Adrenal gland (tissue), 9 donors: ENCODE measurements at regions not wholly inside any gene's neighbourhood (a gene's known extent, or its start where the extent isn't known, plus 50 kb on each side); places are given as distances from the start of the nearest gene placed in this dataset.

Experiments
- DNase-seq, 7 donors: peaks; one replicate each; pipeline ENCODE4 v3.0.0-alpha.2; 2019 to 2020
- H3K27ac ChIP-seq, 5 donors: fragments of 200-600 bp; sonication (generic) in 4 of 5; 1 replicate in 3 of 5; 2 replicates in 2 of 5; pipeline versions ENCODE4 v1.5.1 to v1.8.0; 2016 to 2020; ENCODE audit warnings: mild to moderate bottlenecking in 1 of 5
- H3K27me3 ChIP-seq: fragments of 200-600 bp; 2 replicates; pipeline ENCODE4 v1.8.0; 2021
- H3K36me3 ChIP-seq, 2 donors: fragments of 200-600 bp; replicated peaks in 1 of 2; 1 replicate in 1 of 2; 2 replicates in 1 of 2; pipeline versions ENCODE4 v1.5.1 to v1.8.0; 2018 to 2022
- H3K4me1 ChIP-seq, 2 donors: fragments of 200-600 bp; replicated peaks in 1 of 2; 1 replicate in 1 of 2; 2 replicates in 1 of 2; pipeline versions ENCODE4 v1.5.1 to v1.8.0; 2018 to 2021
- H3K4me3 ChIP-seq, 4 donors: fragments of 200-600 bp; sonication (generic) in 3 of 4; one replicate each; pipeline ENCODE4 v1.5.1; 2016 to 2018
- H3K9me3 ChIP-seq, 3 donors: fragments of 200-600 bp; sonication (generic) in 1 of 3; replicated peaks in 1 of 3; 1 replicate in 2 of 3; 2 replicates in 1 of 3; pipeline versions ENCODE4 v1.5.1 to v1.8.0; 2016 to 2021
- CTCF ChIP-seq, 6 experiments: fragments of 450-650 bp in 4 of 6; fragments of 200-600 bp in 2 of 6; sonication (generic) in 1 of 6; IDR thresholded peaks; 1 replicate in 5 of 6; 2 replicates in 1 of 6; pipeline versions ENCODE4 v1.5.1 to v1.8.0; 2016 to 2021; ENCODE audit warnings: antibody characterized with exemption in 6 of 6, mild to moderate bottlenecking in 2 of 6, moderate library complexity in 1 of 6
- POLR2A ChIP-seq, 2 donors: fragments of 450-650 bp; IDR thresholded peaks; one replicate each; pipeline ENCODE4 v1.6.1; 2017; ENCODE audit warnings: antibody characterized with exemption in 2 of 2, mild to moderate bottlenecking in 2 of 2, moderate library complexity in 1 of 2
- WGBS, 4 donors: extraction: QIAGEN DNeasy Blood & Tissue Kit in 2 of 4; methylation state at CpG; one replicate each; pipeline versions ENCODE4 v1.1.5 to v1.1.7; 2013 to 2017; 5-methylcytosine and 5-hydroxymethylcytosine counted together
- intact Hi-C, 2 donors: fragments of 100-400 bp; cut with DNase I; formaldehyde crosslinking; loops; one replicate each; pipeline versions ENCODE4 v1.14.1 to v1.15.0; 2022 to 2023
- donor health status: healthy with polysubstance abuse.
- donor health status: Bipolar disorder and iron deficiency.
- donor health status: DM: yes; HTN: yes; CAD: no.
- donor health status: DM: no; HTN: no; CAD: no.
- donor health status: DM: no; HTN: no; CAD: no.

- 72 to 79% (median 77%) methylated on average over 6 of the region's 6 CpGs for whole genome bisulfite sequencing, 4 donors
These were observed 210.0 kb downstream of the IRS2 start for GRCh38 chr13:109576331-109576813.

GRCh38 chr13:109575821-109576220 is 210.6 kb downstream of the IRS2 start:
- no peaks in the 10 kb centered on the region for H3K9me3 ChIP-seq
- H3K27me3 ChIP-seq = no peaks in the 10 kb centered on the region
- H3K36me3 ChIP-seq = no peaks in the 10 kb centered on the region
- DNase-seq = no peak
- TF ChIP-seq CTCF (IDR thresholded peaks at IDR 0.05) = no peak
- TF ChIP-seq POLR2A (IDR thresholded peaks at IDR 0.05) = no peak
- no peaks in the 10 kb centered on the region for H3K4me1 ChIP-seq
- no peak overlapping the region for H3K27ac ChIP-seq
- no peak overlapping the region for H3K4me3 ChIP-seq
- intact Hi-C loops = no loop called here
- WGBS, 4 donors = 81 to 98% (median 94%) methylated on average over 3 of the region's 3 CpGs

More at GRCh38 chr13:109576331-109576813, 210.0 kb downstream of the IRS2 start:
- H3K27me3 ChIP-seq = no peaks in the 10 kb centered on the region
- H3K9me3 ChIP-seq = no peaks in the 10 kb centered on the region
- no peak overlapping the region for H3K27ac ChIP-seq
- intact Hi-C loops = no loop called here
- H3K36me3 ChIP-seq = no peaks in the 10 kb centered on the region
- no peak for DNase-seq
- no peak overlapping the region for H3K4me3 ChIP-seq
- TF ChIP-seq POLR2A (IDR thresholded peaks at IDR 0.05) (no peak), CTCF (IDR thresholded peaks at IDR 0.05) (no peak)
- no peaks in the 10 kb centered on the region for H3K4me1 ChIP-seq

- Histone ChIP-seq H3K36me3 (no peaks in the 10 kb centered on the region), H3K27ac (no peak overlapping the region), H3K4me3 (no peak overlapping the region), H3K4me1 (no peaks in the 10 kb centered on the region), H3K9me3 (no peaks in the 10 kb centered on the region), H3K27me3 (no peaks in the 10 kb centered on the region)
- 86 to 92% (median 88%) methylated on average over 6 of the region's 6 CpGs for WGBS, 4 donors
- TF ChIP-seq POLR2A (IDR thresholded peaks at IDR 0.05) (no peak), CTCF (IDR thresholded peaks at IDR 0.05) (no peak)
- no peak for DNase-seq
- intact Hi-C loops = no loop called here
These were observed 214.0 kb downstream of the IRS2 start for GRCh38 chr13:109572389-109572788.

- intact Hi-C loops = no loop called here
- no peak overlapping the region for H3K4me3 ChIP-seq
- H3K9me3 ChIP-seq = no peaks in the 10 kb centered on the region
- no peaks in the 10 kb centered on the region for H3K27me3 ChIP-seq
- 82 to 92% (median 88%) methylated on average over 6 to 11 of the region's 11 CpGs for WGBS, 4 donors
- peak in 1 of 7 donors; percentile 2 for DNase-seq
- TF ChIP-seq POLR2A (IDR thresholded peaks at IDR 0.05) (no peak), CTCF (IDR thresholded peaks at IDR 0.05) (no peak)
- H3K36me3 ChIP-seq = no peaks in the 10 kb centered on the region
- H3K27ac ChIP-seq = no peak overlapping the region
- no peaks in the 10 kb centered on the region for H3K4me1 ChIP-seq
These were observed 216.2 kb downstream of the IRS2 start for GRCh38 chr13:109569958-109570711.
